COR-L47 (cell line): ENCODE measurements at regions not wholly inside any gene's neighbourhood (a gene's known extent, or its start where the extent isn't known, plus 50 kb on each side); places are given as distances from the start of the nearest gene placed in this dataset.
"Not testable (repeated sequence)": the region's sequence is repeated elsewhere in the genome, so short reads cannot be mapped to it uniquely, and the experiment has no call there.

ENCODE experiments used
- DNase-seq: peaks from one replicate; lab custom pipeline; 2025; lab: John Stamatoyannopoulos, UW

- no peak for DNase-seq
These were observed 1281.6 kb downstream of the HACE1 start for GRCh38 chr6:103578115-103578514.

GRCh38 chr6:103570431-103570830, 1289.3 kb downstream of the HACE1 start:
- no peak for DNase-seq

- no peak for DNase-seq
These were observed 1304.8 kb downstream of the HACE1 start for GRCh38 chr6:103554911-103555310.

GRCh38 chr6:103538381-103538780, 1321.3 kb downstream of the HACE1 start:
- no peak for DNase-seq

- DNase-seq: no peak
These were observed 1324.9 kb downstream of the HACE1 start for GRCh38 chr6:103534814-103535213.

- no peak for DNase-seq
These were observed 1325.6 kb downstream of the HACE1 start for GRCh38 chr6:103534095-103534494.

GRCh38 chr6:103522045-103522444, 1337.7 kb downstream of the HACE1 start:
- no peak for DNase-seq

GRCh38 chr6:103516336-103516735, 1343.4 kb downstream of the HACE1 start:
- DNase-seq: no peak

GRCh38 chr6:103507052-103507451, 1352.7 kb downstream of the HACE1 start:
- DNase-seq: no peak

- DNase-seq: no peak
These were observed 1354.6 kb downstream of the HACE1 start for GRCh38 chr6:103505155-103505518.

GRCh38 chr6:103504501-103505154, 1355.1 kb downstream of the HACE1 start:
- DNase-seq: no peak

GRCh38 chr6:103496588-103496987, 1363.1 kb downstream of the HACE1 start:
- not testable (repeated sequence) for DNase-seq

GRCh38 chr6:103456652-103457051, 1403.1 kb downstream of the HACE1 start:
- DNase-seq: no peak

GRCh38 chr6:103455275-103455674, 1404.4 kb downstream of the HACE1 start:
- no peak for DNase-seq

- DNase-seq: no peak
These were observed 1450.2 kb downstream of the HACE1 start for GRCh38 chr6:103409475-103409874.

- no peak for DNase-seq
These were observed 1454.4 kb downstream of the HACE1 start for GRCh38 chr6:103405321-103405720.

- DNase-seq: no peak
These were observed 1454.9 kb downstream of the HACE1 start for GRCh38 chr6:103404799-103405198.

GRCh38 chr6:103396768-103397167, 1463.0 kb downstream of the HACE1 start:
- DNase-seq: no peak

GRCh38 chr6:103379272-103379671, 1480.4 kb downstream of the HACE1 start:
- DNase-seq: no peak

GRCh38 chr6:103367212-103367611, 1492.5 kb downstream of the HACE1 start:
- no peak for DNase-seq

- no peak for DNase-seq
These were observed 1503.2 kb downstream of the HACE1 start for GRCh38 chr6:103356531-103356930.

GRCh38 chr6:103344554-103345163, 1515.1 kb downstream of the HACE1 start:
- no peak for DNase-seq

- DNase-seq: no peak
These were observed 1524.3 kb downstream of the HACE1 start for GRCh38 chr6:103335412-103335811.
